ENCODE measurements at regions not wholly inside any gene's neighbourhood (a gene's known extent, or its start where the extent isn't known, plus 50 kb on each side); places are given as distances from the start of the nearest gene placed in this dataset.

- ChIA-PET POLR2A (ENCODE audit: partially characterized antibody) (no interaction called here), CTCF (ENCODE audit: partially characterized antibody) (no interaction called here)
- intact Hi-C loops (cut with micrococcal nuclease): no loop called here
- no peak for DNase-seq
- peaks cover 0 to 1% (median 0%) of the 10 kb centered on the region in 8 donors for H3K9me3 Mint-ChIP-seq
- no peak overlapping the region for H3K4me3 Mint-ChIP-seq
- no peak overlapping the region for H3K4me3 ChIP-seq (ENCODE audit: low read length in 2 of 2)
- H3K27ac Mint-ChIP-seq: no peak overlapping the region
- H3K36me3 Mint-ChIP-seq: no peaks in the 10 kb centered on the region
- H3K4me1 ChIP-seq (ENCODE audit: insufficient read depth, low read length): no peaks in the 10 kb centered on the region
- no peaks in the 10 kb centered on the region for H3K9me3 ChIP-seq (ENCODE audit: control insufficient read depth in 1 of 2, low read length in 2 of 2)
- H3K27ac ChIP-seq (ENCODE audit: low read depth, low read length): no peak overlapping the region
- no peaks in the 10 kb centered on the region for H3K27me3 ChIP-seq (ENCODE audit: insufficient read depth, low read length)
- H3K4me1 Mint-ChIP-seq: no peaks in the 10 kb centered on the region
- H3K27me3 Mint-ChIP-seq: no peaks in the 10 kb centered on the region
- no peaks in the 10 kb centered on the region for H3K36me3 ChIP-seq (ENCODE audit: insufficient read depth, low read length)
Measured at GRCh38 chr4:151835467-151835866, 74.7 kb upstream of the GATB start.

DNA sequence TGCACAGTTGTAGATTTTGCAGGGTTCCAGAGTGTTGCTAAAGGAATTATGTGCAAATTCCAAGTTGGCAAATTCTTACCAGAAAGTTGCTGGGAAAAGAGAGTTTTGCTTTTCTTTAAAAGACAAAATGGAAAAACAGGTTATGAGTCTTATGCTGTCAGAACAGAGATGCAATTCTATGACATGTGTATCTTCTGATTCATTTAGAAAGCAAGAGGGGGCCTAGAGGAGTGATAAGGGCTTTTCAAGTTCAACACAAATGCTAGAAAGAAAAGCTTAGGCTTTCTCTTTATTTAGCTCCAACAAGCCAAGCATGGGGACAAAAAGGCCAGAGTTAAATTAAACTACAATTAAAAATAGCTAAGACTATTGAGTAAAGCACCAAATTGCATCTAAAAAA, 72.4 kb upstream of the GATB start:
- intact Hi-C loops (cut with micrococcal nuclease): no loop called here
- Histone ChIP-seq H3K4me3 (ENCODE audit: low read length in 2 of 2) (no peak overlapping the region), H3K36me3 (ENCODE audit: insufficient read depth, low read length) (no peaks in the 10 kb centered on the region), H3K4me1 (ENCODE audit: insufficient read depth, low read length) (no peaks in the 10 kb centered on the region), H3K27ac (ENCODE audit: low read depth, low read length) (no peak overlapping the region), H3K27me3 (ENCODE audit: insufficient read depth, low read length) (no peaks in the 10 kb centered on the region), H3K9me3 (ENCODE audit: control insufficient read depth in 1 of 2, low read length in 2 of 2) (no peaks in the 10 kb centered on the region)
- Mint-ChIP-seq H3K4me1 (no peaks in the 10 kb centered on the region), H3K27ac (no peak overlapping the region), H3K27me3 (no peaks in the 10 kb centered on the region), H3K4me3 (no peak overlapping the region), H3K36me3 (no peaks in the 10 kb centered on the region), H3K9me3 (peaks cover 0 to 1% (median 0%) of the 10 kb centered on the region in 8 donors)
- CTCF ChIA-PET (ENCODE audit: partially characterized antibody): interaction anchor here (1.4 kb wide), 1 partner anchor 31 kb away, joined by 3 read pairs; no protein-coding TSS in a partner anchor
- no peak for DNase-seq
- POLR2A ChIA-PET (ENCODE audit: partially characterized antibody): no interaction called here

DNA sequence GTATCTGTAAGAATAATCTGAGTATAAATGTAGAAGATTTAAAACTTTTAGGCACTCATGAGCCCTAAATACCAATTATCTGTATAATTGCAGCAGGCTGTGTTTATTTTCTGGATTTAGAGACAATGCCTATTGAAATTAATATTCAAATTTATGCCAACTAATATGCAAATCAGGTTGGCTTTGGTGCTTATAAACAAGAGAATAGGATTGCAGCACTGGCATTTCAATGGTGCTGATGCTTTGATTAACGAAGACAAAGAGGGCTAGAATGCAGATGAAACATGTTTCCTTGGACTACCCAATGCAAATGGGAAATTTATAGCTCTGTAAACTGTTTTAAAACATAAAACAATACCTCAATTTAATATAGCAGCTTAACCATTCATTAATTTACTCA, 70.7 kb upstream of the GATB start:
- Histone ChIP-seq H3K4me3 (ENCODE audit: low read length in 2 of 2) (no peak overlapping the region), H3K9me3 (ENCODE audit: control insufficient read depth in 1 of 2, low read length in 2 of 2) (no peaks in the 10 kb centered on the region), H3K36me3 (ENCODE audit: insufficient read depth, low read length) (no peaks in the 10 kb centered on the region), H3K4me1 (ENCODE audit: insufficient read depth, low read length) (no peaks in the 10 kb centered on the region), H3K27ac (ENCODE audit: low read depth, low read length) (no peak overlapping the region), H3K27me3 (ENCODE audit: insufficient read depth, low read length) (no peaks in the 10 kb centered on the region)
- Mint-ChIP-seq H3K4me3 (no peak overlapping the region), H3K27me3 (no peaks in the 10 kb centered on the region), H3K27ac (no peak overlapping the region), H3K36me3 (no peaks in the 10 kb centered on the region), H3K9me3 (peaks cover 0 to 2% (median 0%) of the 10 kb centered on the region in 8 donors), H3K4me1 (no peaks in the 10 kb centered on the region)
- ChIA-PET POLR2A (ENCODE audit: partially characterized antibody) (no interaction called here), CTCF (ENCODE audit: partially characterized antibody) (no interaction called here)
- DNase-seq: no peak
- intact Hi-C loops (cut with micrococcal nuclease): no loop called here

DNA sequence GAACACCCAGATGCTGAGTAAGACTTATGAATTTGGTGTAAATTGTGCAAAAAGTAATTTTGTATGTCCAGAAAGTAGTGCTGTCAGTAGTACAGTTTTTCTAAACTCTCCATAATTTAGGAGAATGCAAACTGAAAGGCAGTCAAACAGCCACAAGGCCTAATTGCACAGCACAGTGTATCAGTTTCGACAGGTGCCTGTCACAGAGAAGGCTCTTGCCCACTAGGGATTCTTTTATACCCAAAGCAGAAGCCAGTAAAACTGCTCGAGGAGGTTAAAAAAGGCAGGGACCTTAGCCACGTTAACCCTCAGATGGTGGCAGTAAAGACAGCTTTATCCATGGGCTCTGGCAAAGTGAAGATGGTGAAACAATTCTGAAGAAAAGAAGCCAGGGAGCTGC, 69.4 kb upstream of the GATB start:
- no peak overlapping the region for H3K27ac Mint-ChIP-seq
- ChIA-PET CTCF (ENCODE audit: partially characterized antibody) (no interaction called here), POLR2A (ENCODE audit: partially characterized antibody) (no interaction called here)
- no peak overlapping the region for H3K4me3 Mint-ChIP-seq
- no peaks in the 10 kb centered on the region for H3K4me1 Mint-ChIP-seq
- H3K27ac ChIP-seq (ENCODE audit: low read depth, low read length): no peak overlapping the region
- intact Hi-C loops (cut with micrococcal nuclease): no loop called here
- no peaks in the 10 kb centered on the region for H3K36me3 Mint-ChIP-seq
- H3K27me3 Mint-ChIP-seq: no peaks in the 10 kb centered on the region
- H3K27me3 ChIP-seq (ENCODE audit: insufficient read depth, low read length): no peaks in the 10 kb centered on the region
- no peak for DNase-seq
- H3K9me3 Mint-ChIP-seq: peaks cover 0 to 8% (median 0%) of the 10 kb centered on the region in 8 donors
- no peaks in the 10 kb centered on the region for H3K36me3 ChIP-seq (ENCODE audit: insufficient read depth, low read length)
- no peak overlapping the region for H3K4me3 ChIP-seq (ENCODE audit: low read length in 2 of 2)
- H3K9me3 ChIP-seq (ENCODE audit: control insufficient read depth in 1 of 2, low read length in 2 of 2): no peaks in the 10 kb centered on the region
- H3K4me1 ChIP-seq (ENCODE audit: insufficient read depth, low read length): no peaks in the 10 kb centered on the region

GRCh38 chr4:151829309-151829708, 68.5 kb upstream of the GATB start:
- H3K9me3 Mint-ChIP-seq: peaks cover 0 to 8% (median 0%) of the 10 kb centered on the region in 8 donors
- CTCF ChIA-PET (ENCODE audit: partially characterized antibody): interaction anchor here (0.5 kb wide), 1 partner anchor 836 kb away, joined by 4 read pairs; no protein-coding TSS in a partner anchor
- no peaks in the 10 kb centered on the region for H3K36me3 Mint-ChIP-seq
- Histone ChIP-seq H3K36me3 (ENCODE audit: insufficient read depth, low read length) (no peaks in the 10 kb centered on the region), H3K4me1 (ENCODE audit: insufficient read depth, low read length) (no peaks in the 10 kb centered on the region), H3K27me3 (ENCODE audit: insufficient read depth, low read length) (no peaks in the 10 kb centered on the region), H3K9me3 (ENCODE audit: control insufficient read depth in 1 of 2, low read length in 2 of 2) (no peaks in the 10 kb centered on the region), H3K4me3 (ENCODE audit: low read length in 2 of 2) (no peak overlapping the region), H3K27ac (ENCODE audit: low read depth, low read length) (no peak overlapping the region)
- no peaks in the 10 kb centered on the region for H3K4me1 Mint-ChIP-seq
- H3K27me3 Mint-ChIP-seq: no peaks in the 10 kb centered on the region
- H3K27ac Mint-ChIP-seq: peak overlapping the region in 1 of 7 donors; percentile 0
- intact Hi-C loops (cut with micrococcal nuclease): no loop called here
- POLR2A ChIA-PET (ENCODE audit: partially characterized antibody): no interaction called here
- no peak overlapping the region for H3K4me3 Mint-ChIP-seq
- DNase-seq: no peak

GRCh38 chr4:151824656-151825055, 63.8 kb upstream of the GATB start:
- intact Hi-C loops (cut with micrococcal nuclease): no loop called here
- no peak overlapping the region for H3K27ac Mint-ChIP-seq
- no peak for DNase-seq
- H3K27me3 ChIP-seq (ENCODE audit: insufficient read depth, low read length): no peaks in the 10 kb centered on the region
- H3K27ac ChIP-seq (ENCODE audit: low read depth, low read length): no peak overlapping the region
- peaks cover 5 to 6% of the 10 kb centered on the region in 2 donors for H3K27me3 Mint-ChIP-seq
- POLR2A ChIA-PET (ENCODE audit: partially characterized antibody): no interaction called here
- CTCF ChIA-PET (ENCODE audit: partially characterized antibody): no interaction called here
- no peaks in the 10 kb centered on the region for H3K4me1 Mint-ChIP-seq
- no peak overlapping the region for H3K4me3 Mint-ChIP-seq
- H3K9me3 ChIP-seq (ENCODE audit: control insufficient read depth in 1 of 2, low read length in 2 of 2): no peaks in the 10 kb centered on the region
- no peaks in the 10 kb centered on the region for H3K36me3 Mint-ChIP-seq
- H3K9me3 Mint-ChIP-seq: peaks cover 0 to 8% (median 0%) of the 10 kb centered on the region in 8 donors
- H3K36me3 ChIP-seq (ENCODE audit: insufficient read depth, low read length): no peaks in the 10 kb centered on the region
- no peak overlapping the region for H3K4me3 ChIP-seq (ENCODE audit: low read length in 2 of 2)
- no peaks in the 10 kb centered on the region for H3K4me1 ChIP-seq (ENCODE audit: insufficient read depth, low read length)

DNA sequence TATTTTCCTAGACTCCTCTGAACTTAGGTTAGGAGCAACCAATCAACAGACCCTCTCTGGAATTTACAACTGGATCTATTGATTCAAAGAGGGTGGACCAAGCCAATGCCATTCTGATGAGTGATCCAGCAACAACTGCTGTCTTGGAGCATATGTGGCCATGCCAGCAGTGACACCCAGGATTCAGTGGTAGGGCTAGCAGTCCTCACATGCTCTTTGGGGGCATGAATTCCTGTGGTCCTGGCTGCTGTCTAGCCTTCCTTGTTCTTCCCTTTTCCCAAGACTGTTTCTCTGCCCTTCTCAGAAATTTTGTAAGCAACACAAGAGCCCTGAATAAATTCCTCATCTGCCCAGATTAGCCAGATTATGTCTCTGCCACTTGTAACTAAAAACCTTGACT, 61.5 kb upstream of the GATB start:
- H3K4me3 Mint-ChIP-seq: no peak overlapping the region

GRCh38 chr4:151820004-151820403, 59.2 kb upstream of the GATB start:
- H3K9me3 ChIP-seq (ENCODE audit: control insufficient read depth in 1 of 2, low read length in 2 of 2): no peaks in the 10 kb centered on the region
- no peak overlapping the region for H3K4me3 ChIP-seq (ENCODE audit: low read length in 2 of 2)
- peaks cover 7 to 8% of the 10 kb centered on the region in 2 donors for H3K27me3 Mint-ChIP-seq

More for the DNA sequence above, 61.5 kb upstream of the GATB start:
- H3K4me1 Mint-ChIP-seq: no peaks in the 10 kb centered on the region
- peaks cover 6 to 7% of the 10 kb centered on the region in 2 donors for H3K27me3 Mint-ChIP-seq
- Histone ChIP-seq H3K4me1 (ENCODE audit: insufficient read depth, low read length) (no peaks in the 10 kb centered on the region), H3K27me3 (ENCODE audit: insufficient read depth, low read length) (no peaks in the 10 kb centered on the region), H3K9me3 (ENCODE audit: control insufficient read depth in 1 of 2, low read length in 2 of 2) (no peaks in the 10 kb centered on the region), H3K36me3 (ENCODE audit: insufficient read depth, low read length) (no peaks in the 10 kb centered on the region), H3K27ac (ENCODE audit: low read depth, low read length) (no peak overlapping the region), H3K4me3 (ENCODE audit: low read length in 2 of 2) (no peak overlapping the region)
- CTCF ChIA-PET (ENCODE audit: partially characterized antibody): no interaction called here
- intact Hi-C loops (cut with micrococcal nuclease): no loop called here
- no peak overlapping the region for H3K27ac Mint-ChIP-seq
- POLR2A ChIA-PET (ENCODE audit: partially characterized antibody): no interaction called here
- DNase-seq: no peak
- peaks cover 0 to 8% (median 0%) of the 10 kb centered on the region in 8 donors for H3K9me3 Mint-ChIP-seq
- no peaks in the 10 kb centered on the region for H3K36me3 Mint-ChIP-seq

More at GRCh38 chr4:151820004-151820403, 59.2 kb upstream of the GATB start:
- no peak for DNase-seq
- intact Hi-C loops (cut with micrococcal nuclease): no loop called here
- no peak overlapping the region for H3K27ac ChIP-seq (ENCODE audit: low read depth, low read length)
- CTCF ChIA-PET (ENCODE audit: partially characterized antibody): interaction anchor here (1.9 kb wide), 1 partner anchor 18 kb away, joined by 7 read pairs; no protein-coding TSS in a partner anchor
- POLR2A ChIA-PET (ENCODE audit: partially characterized antibody): no interaction called here
- H3K4me1 ChIP-seq (ENCODE audit: insufficient read depth, low read length): no peaks in the 10 kb centered on the region
- Mint-ChIP-seq H3K36me3 (no peaks in the 10 kb centered on the region), H3K9me3 (no peaks in the 10 kb centered on the region), H3K27ac (no peak overlapping the region), H3K4me3 (no peak overlapping the region), H3K4me1 (no peaks in the 10 kb centered on the region)
- no peaks in the 10 kb centered on the region for H3K27me3 ChIP-seq (ENCODE audit: insufficient read depth, low read length)
- H3K36me3 ChIP-seq (ENCODE audit: insufficient read depth, low read length): no peaks in the 10 kb centered on the region

Measured in CD4-positive, alpha-beta memory T cell (primary cell).